Progenitor cell of endocrine pancreas (in vitro differentiated cells): ENCODE measurements at regions not wholly inside any gene's neighbourhood (a gene's known extent, or its start where the extent isn't known, plus 50 kb on each side); places are given as distances from the start of the nearest gene placed in this dataset.
A peak's percentile ranks its signal among the peaks of the same experiment; 100 is the strongest.
"Not testable (repeated sequence)": the region's sequence is repeated elsewhere in the genome, so short reads cannot be mapped to it uniquely, and the experiment has no call there.

Experiments used
- DNase-seq: peaks from one replicate; pipeline ENCODE4 v3.0.0; 2021; ENCODE audit warnings: low spot score; ENCODE audit not compliant: unreplicated experiment
- H3K27ac Mint-ChIP-seq: 2 replicates; pipeline ENCODE4 v1.8.0; 2021; ENCODE audit warnings: mild to moderate bottlenecking, moderate library complexity, mixed read lengths
- H3K27me3 Mint-ChIP-seq: 2 replicates; pipeline ENCODE4 v1.8.0; 2021; ENCODE audit warnings: mixed read lengths
- H3K36me3 Mint-ChIP-seq: 2 replicates; pipeline ENCODE4 v1.8.0; 2022; ENCODE audit warnings: mixed read lengths; ENCODE audit not compliant: insufficient read depth
- H3K4me1 Mint-ChIP-seq: 2 replicates; pipeline ENCODE4 v1.8.0; 2021; ENCODE audit warnings: low read depth, mixed read lengths
- H3K4me3 Mint-ChIP-seq: 2 replicates; pipeline ENCODE4 v1.8.0; 2021; ENCODE audit warnings: low read depth, mild to moderate bottlenecking, moderate library complexity, mixed read lengths
- H3K9me3 Mint-ChIP-seq: 2 replicates; pipeline ENCODE4 v1.8.0; 2021; ENCODE audit warnings: low read depth, mixed read lengths
- CTCF ChIP-seq: fragments of 200-600 bp; sonication (generic); IDR thresholded peaks from one replicate; pipeline ENCODE4 v1.5.0; 2021; ENCODE audit warnings: antibody characterized with exemption, mild to moderate bottlenecking; ENCODE audit not compliant: unreplicated experiment

DNA sequence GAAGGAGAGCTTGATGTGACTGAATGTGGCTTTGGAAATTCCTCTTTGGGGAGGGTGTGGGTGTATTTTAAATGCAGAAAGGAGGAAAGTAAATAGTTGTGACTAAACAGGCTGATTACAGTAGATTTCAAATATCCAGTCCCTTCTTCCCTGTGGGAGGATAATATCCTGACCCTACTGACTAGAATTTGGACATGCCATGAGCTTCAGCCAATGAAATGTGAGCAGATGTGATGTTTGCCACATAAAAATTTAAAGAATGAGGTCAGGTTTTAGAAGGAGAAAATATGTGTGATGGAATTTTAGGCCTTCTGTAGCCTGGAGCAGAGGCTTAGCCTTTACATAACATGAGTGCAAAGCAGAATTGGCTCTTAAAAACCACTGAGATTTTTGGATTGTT, 1218.9 kb downstream of the ROBO2 start:
- H3K4me3 Mint-ChIP-seq: no peak overlapping the region
- no peaks in the 10 kb centered on the region for H3K27me3 Mint-ChIP-seq
- no peaks in the 10 kb centered on the region for H3K36me3 Mint-ChIP-seq
- H3K4me1 Mint-ChIP-seq: peaks cover 3% of the 10 kb centered on the region
- H3K27ac Mint-ChIP-seq: no peak overlapping the region
- H3K9me3 Mint-ChIP-seq: peaks cover 4% of the 10 kb centered on the region
- DNase-seq: no peak
- no peak for TF ChIP-seq CTCF

GRCh38 chr3:78260388-78260787, 1220.5 kb downstream of the ROBO2 start:
- no peak for TF ChIP-seq CTCF
- H3K27ac Mint-ChIP-seq: no peak overlapping the region
- H3K9me3 Mint-ChIP-seq: peaks cover 7% of the 10 kb centered on the region
- H3K36me3 Mint-ChIP-seq: no peaks in the 10 kb centered on the region
- DNase-seq: no peak
- no peak overlapping the region for H3K4me3 Mint-ChIP-seq
- no peaks in the 10 kb centered on the region for H3K27me3 Mint-ChIP-seq
- no peaks in the 10 kb centered on the region for H3K4me1 Mint-ChIP-seq

DNA sequence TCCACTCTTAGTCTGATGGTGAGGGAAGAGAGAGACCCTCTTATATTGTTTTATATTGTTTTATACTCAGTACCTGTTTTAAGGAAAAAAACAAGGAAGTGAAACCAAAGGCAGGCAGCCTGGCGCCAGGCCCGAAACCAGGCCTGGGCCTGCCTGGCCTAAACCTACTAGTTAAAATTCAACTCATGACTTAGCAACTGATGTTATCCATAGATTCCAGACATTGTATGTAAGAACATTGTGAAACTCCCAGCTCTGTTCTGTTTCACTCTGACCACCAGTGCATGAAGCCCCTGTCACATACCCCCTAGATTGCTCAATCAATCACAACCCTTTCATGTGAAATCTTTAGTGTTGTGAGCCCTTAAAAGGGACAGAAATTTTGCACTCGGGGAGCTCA, 1226.7 kb downstream of the ROBO2 start:
- not testable (repeated sequence) for DNase-seq, H3K4me3 Mint-ChIP-seq, H3K27me3 Mint-ChIP-seq, H3K36me3 Mint-ChIP-seq, H3K4me1 Mint-ChIP-seq
- Mint-ChIP-seq H3K27ac (peak overlapping the region; percentile 67), H3K9me3 (peaks cover 24% of the 10 kb centered on the region)

DNA sequence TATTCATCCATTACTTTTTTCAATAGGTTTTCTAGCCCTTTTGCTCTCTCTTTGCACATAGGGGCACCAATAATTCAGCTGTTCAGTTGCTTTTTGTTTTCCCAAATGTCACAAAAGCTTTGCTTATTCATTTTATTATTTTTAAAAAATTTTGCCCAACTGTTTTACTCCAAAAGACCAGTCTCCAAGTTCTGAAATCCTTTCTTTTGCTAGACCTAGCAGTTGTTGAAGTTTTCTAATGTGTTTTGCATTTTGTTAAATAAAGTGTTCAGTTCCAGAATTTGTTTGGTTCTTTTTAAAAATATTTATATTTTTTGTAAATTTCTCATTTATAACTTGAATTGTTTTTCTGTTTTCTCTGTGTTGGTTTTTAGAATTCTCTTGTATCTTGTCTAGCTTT, 1227.3 kb downstream of the ROBO2 start:
- no peak overlapping the region for H3K27ac Mint-ChIP-seq
- no peaks in the 10 kb centered on the region for H3K27me3 Mint-ChIP-seq
- DNase-seq: no peak
- no peak for TF ChIP-seq CTCF
- H3K4me3 Mint-ChIP-seq: no peak overlapping the region
- H3K9me3 Mint-ChIP-seq: peaks cover 24% of the 10 kb centered on the region
- H3K4me1 Mint-ChIP-seq: no peaks in the 10 kb centered on the region
- peaks cover 2% of the 10 kb centered on the region for H3K36me3 Mint-ChIP-seq

GRCh38 chr3:78268087-78268486, 1228.2 kb downstream of the ROBO2 start:
- Mint-ChIP-seq H3K9me3 (peaks cover 24% of the 10 kb centered on the region), H3K36me3 (peaks cover 2% of the 10 kb centered on the region), H3K4me3 (no peak overlapping the region), H3K27ac (no peak overlapping the region), H3K4me1 (no peaks in the 10 kb centered on the region), H3K27me3 (no peaks in the 10 kb centered on the region)
- DNase-seq: no peak
- no peak for TF ChIP-seq CTCF

DNA sequence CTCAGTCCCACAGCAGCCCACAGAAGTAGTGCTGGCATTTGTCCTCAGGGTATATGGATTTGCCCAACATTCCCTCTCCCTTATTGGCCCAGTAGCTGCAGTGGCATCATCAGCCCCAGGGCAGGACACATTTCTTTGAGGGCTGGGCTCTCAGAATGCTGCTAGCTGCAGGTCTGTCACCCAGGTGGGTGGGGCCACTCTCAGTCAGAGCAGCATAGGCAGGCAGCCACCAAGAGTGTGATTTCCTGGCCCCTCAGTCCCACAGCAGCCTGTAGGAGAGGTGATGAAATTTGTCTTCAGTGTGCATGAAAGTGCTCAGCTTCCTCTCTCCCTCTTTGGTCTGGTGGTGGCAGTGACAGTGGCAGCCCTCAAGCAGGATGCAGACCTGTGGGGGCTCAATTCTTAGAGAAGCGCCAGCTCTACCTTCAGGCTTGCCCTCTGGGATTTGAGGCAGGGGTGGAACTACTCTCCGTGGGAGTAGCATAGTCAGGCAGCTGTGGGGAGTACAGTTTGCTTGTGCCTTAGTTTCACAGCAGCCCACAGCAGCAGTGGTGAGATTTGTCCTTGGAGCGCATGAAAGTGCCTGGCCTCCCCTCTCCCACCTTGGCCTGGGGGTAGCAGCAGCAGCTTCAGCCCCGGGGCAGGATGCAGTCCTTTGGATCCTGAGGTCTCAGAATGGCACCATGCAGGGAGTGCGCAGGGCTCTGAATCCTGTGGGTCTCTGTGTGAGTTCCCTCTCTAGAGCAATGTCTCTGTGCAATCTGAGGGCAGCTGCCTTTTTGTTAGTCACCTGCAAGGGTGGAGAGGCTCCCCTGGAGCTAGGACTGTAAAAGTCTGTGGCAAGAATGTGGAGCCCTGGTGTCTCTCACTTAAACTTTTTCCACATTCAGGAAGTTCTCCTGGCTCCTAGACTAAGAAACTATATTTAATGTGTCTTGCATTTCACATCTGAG, 1229.1 kb downstream of the ROBO2 start:
- Mint-ChIP-seq H3K4me3 (no peak overlapping the region), H3K27ac (no peak overlapping the region), H3K4me1 (no peaks in the 10 kb centered on the region), H3K9me3 (peaks cover 24% of the 10 kb centered on the region), H3K27me3 (no peaks in the 10 kb centered on the region), H3K36me3 (peaks cover 2% of the 10 kb centered on the region)
- DNase-seq: no peak
- TF ChIP-seq CTCF: no peak
